ENCODE measurements at regions not wholly inside any gene's neighbourhood (a gene's known extent, or its start where the extent isn't known, plus 50 kb on each side); places are given as distances from the start of the nearest gene placed in this dataset.

DNA sequence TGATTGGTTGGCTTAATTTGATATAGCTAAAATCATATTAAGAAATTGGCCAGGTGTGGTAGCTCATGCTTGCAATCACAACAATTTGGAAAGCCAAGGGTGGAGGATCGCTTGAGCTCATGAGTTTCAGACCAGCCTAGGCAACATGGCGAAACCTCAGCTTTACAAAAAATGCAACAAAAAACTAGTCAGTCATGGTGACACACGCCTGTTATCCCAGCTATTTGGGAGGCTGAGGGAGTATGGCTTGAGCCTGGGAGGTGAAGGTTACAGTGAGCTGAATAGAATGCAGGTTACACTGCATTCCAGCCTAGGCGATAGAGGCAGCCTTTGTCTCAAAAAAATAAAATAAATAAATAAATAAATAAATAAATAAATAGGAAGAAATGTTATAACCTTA lies 1579.6 kb upstream of the SLC10A2 start:
- no peaks in the 10 kb centered on the region for H3K4me1 ChIP-seq
- H3K36me3 ChIP-seq: no peaks in the 10 kb centered on the region
- no peak overlapping the region for H3K27ac ChIP-seq
- 92 to 98% methylated on average over 4 of the region's 4 CpGs for WGBS, 2 donors
- TF ChIP-seq, protein P1, sequence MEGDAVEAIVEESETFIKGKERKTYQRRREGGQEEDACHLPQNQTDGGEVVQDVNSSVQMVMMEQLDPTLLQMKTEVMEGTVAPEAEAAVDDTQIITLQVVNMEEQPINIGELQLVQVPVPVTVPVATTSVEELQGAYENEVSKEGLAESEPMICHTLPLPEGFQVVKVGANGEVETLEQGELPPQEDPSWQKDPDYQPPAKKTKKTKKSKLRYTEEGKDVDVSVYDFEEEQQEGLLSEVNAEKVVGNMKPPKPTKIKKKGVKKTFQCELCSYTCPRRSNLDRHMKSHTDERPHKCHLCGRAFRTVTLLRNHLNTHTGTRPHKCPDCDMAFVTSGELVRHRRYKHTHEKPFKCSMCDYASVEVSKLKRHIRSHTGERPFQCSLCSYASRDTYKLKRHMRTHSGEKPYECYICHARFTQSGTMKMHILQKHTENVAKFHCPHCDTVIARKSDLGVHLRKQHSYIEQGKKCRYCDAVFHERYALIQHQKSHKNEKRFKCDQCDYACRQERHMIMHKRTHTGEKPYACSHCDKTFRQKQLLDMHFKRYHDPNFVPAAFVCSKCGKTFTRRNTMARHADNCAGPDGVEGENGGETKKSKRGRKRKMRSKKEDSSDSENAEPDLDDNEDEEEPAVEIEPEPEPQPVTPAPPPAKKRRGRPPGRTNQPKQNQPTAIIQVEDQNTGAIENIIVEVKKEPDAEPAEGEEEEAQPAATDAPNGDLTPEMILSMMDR (IDR thresholded peaks at IDR 0.05): no peak
- DNase-seq (no peak), ATAC-seq (no peak)
- no peak overlapping the region for H3K4me3 ChIP-seq
- H3K9me3 ChIP-seq: no peaks in the 10 kb centered on the region
- intact Hi-C loops (cut with DNase I): no loop called here
- H3K27me3 ChIP-seq: no peaks in the 10 kb centered on the region

DNA sequence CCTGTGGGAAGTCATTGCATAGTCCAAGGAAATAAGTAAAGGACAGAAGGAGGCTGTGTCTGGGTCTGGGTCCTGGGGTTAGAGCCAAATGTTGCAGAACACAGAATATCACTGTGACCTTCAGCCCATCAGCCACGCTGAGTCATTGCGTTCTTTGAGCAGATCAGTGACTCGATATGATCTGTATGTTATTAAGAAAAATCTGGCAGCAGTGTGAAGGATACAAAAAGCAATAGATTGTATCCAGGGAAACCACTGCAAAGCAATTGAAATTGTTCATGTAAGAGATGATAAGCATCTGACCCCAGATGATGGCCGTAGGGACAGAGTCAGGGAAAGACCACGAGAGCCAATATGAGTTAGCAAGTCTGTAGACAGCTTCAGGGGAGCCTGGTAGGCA lies 1575.1 kb upstream of the SLC10A2 start:
- H3K36me3 ChIP-seq: no peaks in the 10 kb centered on the region
- TF ChIP-seq, protein P1 (IDR thresholded peaks at IDR 0.05): no peak
- H3K4me3 ChIP-seq: no peak overlapping the region
- WGBS, 2 donors: 83 to 88% methylated on average over 5 of the region's 5 CpGs
- DNase-seq (no peak), ATAC-seq (no peak)
- H3K27ac ChIP-seq: no peak overlapping the region
- no peaks in the 10 kb centered on the region for H3K4me1 ChIP-seq
- intact Hi-C loops (cut with DNase I): no loop called here
- H3K27me3 ChIP-seq: no peaks in the 10 kb centered on the region
- no peaks in the 10 kb centered on the region for H3K9me3 ChIP-seq

DNA sequence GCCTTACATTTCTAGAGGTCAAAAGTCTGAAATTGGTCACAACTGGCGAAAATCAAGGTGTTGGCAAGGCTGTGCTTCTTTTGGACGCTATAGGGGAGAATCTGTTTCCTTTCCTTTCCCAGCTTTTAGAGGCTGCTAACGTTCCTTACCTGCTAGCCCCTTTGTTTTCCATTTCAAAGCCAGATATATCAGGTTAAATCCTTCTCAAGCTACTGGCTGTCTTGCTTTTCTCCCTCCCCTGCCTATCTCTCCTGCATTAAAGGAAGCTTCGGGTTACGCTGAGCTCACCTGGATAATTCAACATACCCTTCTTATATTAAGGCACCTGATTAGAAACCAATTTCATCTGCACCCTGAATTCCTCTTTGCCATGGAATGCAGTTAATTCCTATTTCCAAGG lies 1569.7 kb upstream of the SLC10A2 start:
- TF ChIP-seq, protein P1 (IDR thresholded peaks at IDR 0.05): no peak
- ATAC-seq (no peak), DNase-seq (no peak)
- Histone ChIP-seq H3K4me1 (no peaks in the 10 kb centered on the region), H3K36me3 (no peaks in the 10 kb centered on the region), H3K27me3 (no peaks in the 10 kb centered on the region), H3K9me3 (no peaks in the 10 kb centered on the region), H3K4me3 (no peak overlapping the region), H3K27ac (no peak overlapping the region)
- intact Hi-C loops (cut with DNase I): no loop called here
- 80% methylated on average over 5 of the region's 5 CpGs for WGBS, 2 donors

DNA sequence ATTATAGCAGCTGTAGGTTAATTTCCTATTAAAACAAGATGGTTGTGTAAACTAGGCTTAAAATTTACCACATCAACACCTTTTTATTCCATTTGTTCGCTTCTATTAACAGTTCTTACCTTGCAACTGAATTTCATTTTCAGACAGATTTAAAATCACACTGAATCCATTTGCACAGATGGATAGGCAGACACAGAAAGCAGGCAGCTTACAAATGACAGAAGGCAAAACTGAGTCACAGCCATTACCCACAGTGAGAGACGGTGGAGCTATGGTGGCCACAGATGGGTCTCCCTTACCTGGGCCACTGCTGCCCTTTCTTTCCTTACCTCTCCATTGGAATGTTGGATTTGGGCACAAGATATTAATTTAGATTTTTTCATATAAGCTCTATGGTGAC lies 1567.8 kb upstream of the SLC10A2 start:
- intact Hi-C loops (cut with DNase I): no loop called here
- Histone ChIP-seq H3K4me1 (no peaks in the 10 kb centered on the region), H3K36me3 (no peaks in the 10 kb centered on the region), H3K27me3 (no peaks in the 10 kb centered on the region), H3K4me3 (no peak overlapping the region), H3K9me3 (no peaks in the 10 kb centered on the region), H3K27ac (no peak overlapping the region)
- TF ChIP-seq, protein P1 (IDR thresholded peaks at IDR 0.05): no peak
- ATAC-seq (no peak), DNase-seq (no peak)
- whole genome bisulfite sequencing, 2 donors: 95% methylated on average over 2 of the region's 2 CpGs

DNA sequence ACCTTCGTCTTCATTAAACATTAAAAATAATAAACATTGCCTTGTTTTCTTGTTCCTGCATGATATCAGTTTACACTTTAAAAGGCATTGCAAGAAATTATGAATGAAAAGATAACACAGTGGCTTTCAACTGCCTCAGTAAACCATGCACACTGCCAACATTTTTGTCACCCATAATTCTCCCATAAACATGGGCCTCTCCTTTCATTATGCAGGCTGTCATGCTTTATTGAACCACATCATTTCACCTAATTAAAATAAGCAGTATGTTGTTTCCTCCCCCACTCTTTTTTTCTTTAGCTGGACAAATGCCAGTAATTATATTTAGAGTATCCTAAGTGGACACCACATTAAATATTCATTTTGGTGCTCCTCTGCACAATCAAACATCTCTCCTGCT lies 1566.5 kb upstream of the SLC10A2 start:
- H3K9me3 ChIP-seq: no peaks in the 10 kb centered on the region
- no peak for DNase-seq
- H3K4me1 ChIP-seq: no peaks in the 10 kb centered on the region
- no peak overlapping the region for H3K4me3 ChIP-seq
- no peak for ATAC-seq
- no peak overlapping the region for H3K27ac ChIP-seq
- no peaks in the 10 kb centered on the region for H3K36me3 ChIP-seq
- no peaks in the 10 kb centered on the region for H3K27me3 ChIP-seq
- intact Hi-C loops (cut with DNase I): no loop called here
- 64 to 67% methylated on average over 1 of the region's 1 CpG for WGBS, 2 donors
- TF ChIP-seq, protein P1 (IDR thresholded peaks at IDR 0.05): no peak
